ENCODE measurements at regions not wholly inside any gene's neighbourhood (a gene's known extent, or its start where the extent isn't known, plus 50 kb on each side); places are given as distances from the start of the nearest gene placed in this dataset.

DNA sequence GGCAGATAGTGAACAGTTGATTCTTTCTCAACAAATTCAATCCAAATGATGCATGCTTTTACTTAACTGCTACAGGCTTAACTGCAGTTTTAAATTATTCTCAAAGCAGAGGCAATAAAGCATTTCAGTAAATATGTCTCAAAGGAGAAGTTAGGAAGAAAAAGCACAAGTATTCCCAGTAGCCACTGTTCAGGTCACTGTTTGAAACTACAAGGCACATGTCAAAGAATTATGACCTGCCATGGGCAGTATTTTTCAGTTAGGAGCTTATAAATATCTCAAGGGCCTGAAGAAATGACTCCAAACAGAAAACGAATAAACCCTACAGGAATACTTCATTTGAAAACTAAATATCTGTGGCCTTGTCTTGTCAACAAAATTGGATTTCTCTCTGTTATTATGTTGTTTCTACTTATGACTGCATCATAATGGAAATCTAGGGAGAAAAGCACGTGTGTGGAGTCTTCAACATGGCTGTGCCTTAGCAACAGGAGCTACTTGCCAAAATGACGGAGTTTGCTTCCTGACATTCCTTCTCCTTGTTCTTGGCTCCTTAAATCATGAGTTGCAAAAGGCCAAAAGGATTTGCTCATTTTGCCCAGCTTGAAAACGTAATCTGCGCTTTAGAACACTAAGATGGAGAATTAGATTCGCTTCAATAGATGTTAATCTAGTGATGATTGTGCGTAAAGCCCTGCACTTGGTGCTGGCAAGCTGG, 67.6 kb upstream of the GPR101 start:
- TF ChIP-seq, protein P1, sequence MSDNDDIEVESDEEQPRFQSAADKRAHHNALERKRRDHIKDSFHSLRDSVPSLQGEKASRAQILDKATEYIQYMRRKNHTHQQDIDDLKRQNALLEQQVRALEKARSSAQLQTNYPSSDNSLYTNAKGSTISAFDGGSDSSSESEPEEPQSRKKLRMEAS (IDR thresholded peaks at IDR 0.05), result no peak
- TF ChIP-seq ZBTB7A (IDR thresholded peaks at IDR 0.05; ENCODE audit: low read depth) (no peak), TAF1 (IDR thresholded peaks at IDR 0.05; ENCODE audit: low read depth) (no peak), CREB1 (IDR thresholded peaks at IDR 0.05; ENCODE audit: low read depth) (no peak), YY1 (IDR thresholded peaks at IDR 0.05; ENCODE audit: low read depth) (no peak)
